Keratinocyte (primary cell): ENCODE measurements at regions not wholly inside any gene's neighbourhood (a gene's known extent, or its start where the extent isn't known, plus 50 kb on each side); places are given as distances from the start of the nearest gene placed in this dataset.

Source experiments
- DNase-seq: peaks from one replicate; pipeline ENCODE4 v3.0.0-alpha.2; 2011; ENCODE audit warnings: low read depth, missing footprints, low spot score
- FAIRE-seq: peaks from 2 replicates; lab custom pipeline; 2011; peaks lifted over from hg19 to GRCh38; lab: Jason Lieb, UNC
- H2AFZ ChIP-seq: 2 replicates; pipeline ENCODE4 v1.6.0; 2012; ENCODE audit warnings: low read length, control low read depth, inconsistent platforms; ENCODE audit not compliant: control insufficient read depth
- H3K27ac ChIP-seq: 2 replicates; pipeline ENCODE4 v1.5.1; 2011; ENCODE audit warnings: low read length; ENCODE audit not compliant: control insufficient read depth, insufficient read depth
- H3K27me3 ChIP-seq: 3 replicates; pipeline ENCODE4 v1.6.0; 2011; ENCODE audit warnings: low read length; ENCODE audit not compliant: control insufficient read depth, insufficient read depth; ENCODE audit errors: extremely low read depth
- H3K36me3 ChIP-seq, 2 experiments: 2 replicates in 1 of 2; 3 replicates in 1 of 2; pipeline ENCODE4 v1.5.1; 2011; ENCODE audit warnings: low read length in 2 of 2, mild to moderate bottlenecking in 1 of 2; ENCODE audit not compliant: control insufficient read depth in 2 of 2, insufficient read depth in 2 of 2; ENCODE audit errors: extremely low read depth in 1 of 2
- H3K4me1 ChIP-seq: 3 replicates; pipeline ENCODE4 v1.5.1; 2011; ENCODE audit warnings: low read length; ENCODE audit not compliant: control insufficient read depth, insufficient read depth; ENCODE audit errors: extremely low read depth
- H3K4me2 ChIP-seq: 3 replicates; pipeline ENCODE4 v1.6.0; 2011; ENCODE audit warnings: low read depth, low read length; ENCODE audit not compliant: control insufficient read depth, insufficient read depth; ENCODE audit errors: extremely low read depth
- H3K4me3 ChIP-seq, 3 experiments: fragments of 200-600 bp in 1 of 3; sonication (generic) in 1 of 3; 2 replicates in 2 of 3; 3 replicates in 1 of 3; pipeline ENCODE4 v1.5.1; 2011 to 2016; ENCODE audit warnings: low read length in 3 of 3, mild to moderate bottlenecking in 3 of 3, control low read depth in 2 of 3, inconsistent platforms in 1 of 3, low read depth in 1 of 3, mixed read lengths in 1 of 3, mixed run types in 1 of 3, moderate library complexity in 1 of 3; ENCODE audit not compliant: control insufficient read depth in 2 of 3, insufficient read depth in 2 of 3; ENCODE audit errors: extremely low read depth in 1 of 3
- H3K79me2 ChIP-seq: 2 replicates; pipeline ENCODE4 v1.6.0; 2012; ENCODE audit warnings: low read length; ENCODE audit not compliant: control insufficient read depth, insufficient read depth
- H3K9ac ChIP-seq: 3 replicates; pipeline ENCODE4 v1.6.0; 2011; ENCODE audit warnings: low read length; ENCODE audit not compliant: control insufficient read depth, insufficient read depth; ENCODE audit errors: extremely low read depth
- H3K9me1 ChIP-seq: 3 replicates; pipeline ENCODE4 v1.6.0; 2011; ENCODE audit warnings: low read length; ENCODE audit not compliant: control insufficient read depth, insufficient read depth; ENCODE audit errors: extremely low read depth
- H3K9me3 ChIP-seq: 2 replicates; pipeline ENCODE4 v1.5.1; 2012; ENCODE audit warnings: low read depth, low read length; ENCODE audit not compliant: control insufficient read depth
- H4K20me1 ChIP-seq: 3 replicates; pipeline ENCODE4 v1.6.0; 2011; ENCODE audit warnings: low read length; ENCODE audit not compliant: control insufficient read depth, insufficient read depth; ENCODE audit errors: extremely low read depth
- CTCF ChIP-seq, 3 experiments: IDR thresholded peaks in 1 of 3; conservative IDR thresholded peaks in 1 of 3; optimal IDR thresholded peaks in 1 of 3; 2 replicates in 2 of 3; 3 replicates in 1 of 3; pipeline versions ENCODE3 to v1.5.1; 2011; ENCODE audit warnings: low read length in 3 of 3, mild to moderate bottlenecking in 3 of 3, moderate library complexity in 2 of 3, control low read depth in 1 of 3, inconsistent platforms in 1 of 3; ENCODE audit not compliant: insufficient read depth in 2 of 3; ENCODE audit errors: extremely low read depth in 1 of 3
- EZH2 ChIP-seq: IDR thresholded peaks from one replicate; pipeline ENCODE4 v1.6.1; 2012; ENCODE audit warnings: inconsistent platforms, mild to moderate bottlenecking, low read length, moderate library complexity
- dilution Hi-C: fragments of 300-500 bp; cut with MboI; formaldehyde crosslinking; loops from one replicate; pipeline ENCODE4 v1.7.0; 2020; ENCODE audit warnings: low sequenced_read_pairs; ENCODE audit not compliant: extremely low pct_ligation_motif_present

- no peak overlapping the region for H2AFZ ChIP-seq
- H3K27ac ChIP-seq: no peak overlapping the region
- H3K36me3 ChIP-seq: no peaks in the 10 kb centered on the region
- FAIRE-seq (no peak), DNase-seq (no peak)
- dilution Hi-C loops: no loop called here
- no peaks in the 10 kb centered on the region for H3K4me1 ChIP-seq
- no peak overlapping the region for H3K9ac ChIP-seq
- no peaks in the 10 kb centered on the region for H3K9me3 ChIP-seq
- H4K20me1 ChIP-seq: no peaks in the 10 kb centered on the region
- TF ChIP-seq CTCF (optimal IDR thresholded peaks at IDR 0.05 in 1 of 3, IDR thresholded peaks at IDR 0.05 in 1 of 3, conservative IDR thresholded peaks at IDR 0.05 in 1 of 3; ENCODE audit: extremely low read depth in 1 of 3, insufficient read depth in 2 of 3, low read length in 3 of 3) (no peak), EZH2 (no peak)
- H3K79me2 ChIP-seq: no peaks in the 10 kb centered on the region
- H3K4me2 ChIP-seq: no peak overlapping the region
- H3K9me1 ChIP-seq: no peaks in the 10 kb centered on the region
- peaks cover 44% of the 10 kb centered on the region for H3K27me3 ChIP-seq
- H3K4me3 ChIP-seq: no peak overlapping the region
Measured at GRCh38 chr17:77034677-77035424, 105.9 kb upstream of the SEC14L1 start.

GRCh38 chr17:77035526-77035925, 105.2 kb upstream of the SEC14L1 start:
- no peak for FAIRE-seq
- H4K20me1 ChIP-seq: no peaks in the 10 kb centered on the region
- no peaks in the 10 kb centered on the region for H3K36me3 ChIP-seq
- H2AFZ ChIP-seq: no peak overlapping the region
- no peaks in the 10 kb centered on the region for H3K79me2 ChIP-seq
- no peaks in the 10 kb centered on the region for H3K4me1 ChIP-seq
- H3K27me3 ChIP-seq: peaks cover 44% of the 10 kb centered on the region
- H3K9me3 ChIP-seq: no peaks in the 10 kb centered on the region
- DNase-seq: no peak
- no peak for TF ChIP-seq EZH2
- TF ChIP-seq CTCF (optimal IDR thresholded peaks at IDR 0.05 in 1 of 3, IDR thresholded peaks at IDR 0.05 in 1 of 3, conservative IDR thresholded peaks at IDR 0.05 in 1 of 3; ENCODE audit: extremely low read depth in 1 of 3, insufficient read depth in 2 of 3, low read length in 3 of 3): no peak
- dilution Hi-C loops: no loop called here
- no peak overlapping the region for H3K9ac ChIP-seq
- no peak overlapping the region for H3K4me3 ChIP-seq
- H3K4me2 ChIP-seq: no peak overlapping the region
- no peaks in the 10 kb centered on the region for H3K9me1 ChIP-seq
- no peak overlapping the region for H3K27ac ChIP-seq
